BJ (cell line): ENCODE measurements at regions not wholly inside any gene's neighbourhood (a gene's known extent, or its start where the extent isn't known, plus 50 kb on each side); places are given as distances from the start of the nearest gene placed in this dataset.

ENCODE experiments used
- CTCF ChIA-PET: fragments of 350-600 bp; formaldehyde crosslinking; extraction: SDS; loops from one replicate; lab custom pipeline; 2021; ENCODE audit warnings: antibody characterized with exemption, inconsistent platforms; lab: Yijun Ruan, JAX
- POLR2A ChIA-PET: fragments of 300-600 bp; sonication (Branson Sonifier 250); formaldehyde crosslinking; extraction: SDS; loops from one replicate; lab custom pipeline; 2021; ENCODE audit warnings: antibody characterized with exemption; lab: Charles Lee
- DNase-seq: peaks from one replicate; pipeline ENCODE4 v3.0.0-alpha.2; 2011; ENCODE audit warnings: low read depth
- H3K27me3 ChIP-seq: 2 replicates; pipeline ENCODE4 v1.6.0; 2011; ENCODE audit warnings: low read length; ENCODE audit not compliant: control insufficient read depth, insufficient read depth
- H3K36me3 ChIP-seq: 2 replicates; pipeline ENCODE4 v1.5.1; 2011; ENCODE audit warnings: low read length; ENCODE audit not compliant: control insufficient read depth, insufficient read depth
- H3K4me3 ChIP-seq: 2 replicates; pipeline ENCODE4 v1.5.1; 2011; ENCODE audit warnings: low read depth, mild to moderate bottlenecking, control low read depth, low read length
- TF ChIP-seq, protein P1 (sequence below): IDR thresholded peaks from 2 replicates; pipeline ENCODE4 v1.5.1; 2011; ENCODE audit warnings: low read depth, mild to moderate bottlenecking, control low read depth, inconsistent platforms, low read length, moderate library complexity; ENCODE audit not compliant: insufficient read depth

GRCh38 chr3:134083626-134084241, 54.0 kb upstream of the SLCO2A1 start:
- H3K36me3 ChIP-seq = no peaks in the 10 kb centered on the region
- no peak for DNase-seq
- ChIA-PET CTCF (interaction anchor here (0.9 kb wide), 1 partner anchor 11 kb away, joined by 3 read pairs; no protein-coding TSS in a partner anchor), POLR2A (no interaction called here)
- no peak overlapping the region for H3K4me3 ChIP-seq
- H3K27me3 ChIP-seq = no peaks in the 10 kb centered on the region
- TF ChIP-seq, protein P1, sequence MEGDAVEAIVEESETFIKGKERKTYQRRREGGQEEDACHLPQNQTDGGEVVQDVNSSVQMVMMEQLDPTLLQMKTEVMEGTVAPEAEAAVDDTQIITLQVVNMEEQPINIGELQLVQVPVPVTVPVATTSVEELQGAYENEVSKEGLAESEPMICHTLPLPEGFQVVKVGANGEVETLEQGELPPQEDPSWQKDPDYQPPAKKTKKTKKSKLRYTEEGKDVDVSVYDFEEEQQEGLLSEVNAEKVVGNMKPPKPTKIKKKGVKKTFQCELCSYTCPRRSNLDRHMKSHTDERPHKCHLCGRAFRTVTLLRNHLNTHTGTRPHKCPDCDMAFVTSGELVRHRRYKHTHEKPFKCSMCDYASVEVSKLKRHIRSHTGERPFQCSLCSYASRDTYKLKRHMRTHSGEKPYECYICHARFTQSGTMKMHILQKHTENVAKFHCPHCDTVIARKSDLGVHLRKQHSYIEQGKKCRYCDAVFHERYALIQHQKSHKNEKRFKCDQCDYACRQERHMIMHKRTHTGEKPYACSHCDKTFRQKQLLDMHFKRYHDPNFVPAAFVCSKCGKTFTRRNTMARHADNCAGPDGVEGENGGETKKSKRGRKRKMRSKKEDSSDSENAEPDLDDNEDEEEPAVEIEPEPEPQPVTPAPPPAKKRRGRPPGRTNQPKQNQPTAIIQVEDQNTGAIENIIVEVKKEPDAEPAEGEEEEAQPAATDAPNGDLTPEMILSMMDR = no peak

DNA sequence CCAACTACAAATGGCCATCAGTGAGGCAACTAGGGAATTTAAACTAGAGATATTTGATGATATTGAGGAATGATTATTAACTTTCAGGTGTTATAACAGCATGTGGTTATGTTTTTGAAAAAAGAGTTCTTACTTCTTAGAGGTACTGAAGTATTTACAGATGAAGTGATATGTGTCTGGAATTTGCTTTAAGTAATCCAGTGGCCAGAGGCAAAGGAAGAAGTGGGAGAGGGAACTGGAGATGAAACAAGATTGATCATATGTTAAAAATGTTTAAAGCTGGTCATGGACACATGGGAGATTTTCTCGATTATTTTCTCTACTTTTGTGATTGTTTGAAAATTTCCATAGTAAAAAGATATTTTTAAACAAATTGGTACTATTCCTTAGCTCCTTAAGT, 53.3 kb upstream of the SLCO2A1 start:
- DNase-seq = no peak
- TF ChIP-seq, protein P1 = no peak
- ChIA-PET CTCF (interaction anchor here (0.7 to 1.7 kb wide), 3 partner anchors 12 to 225 kb away, joined by 3 to 4 read pairs (median 4); no protein-coding TSS in a partner anchor), POLR2A (no interaction called here)
- Histone ChIP-seq H3K27me3 (no peaks in the 10 kb centered on the region), H3K4me3 (no peak overlapping the region), H3K36me3 (no peaks in the 10 kb centered on the region)

- no peak overlapping the region for H3K4me3 ChIP-seq
- no peak for DNase-seq
- ChIA-PET POLR2A (no interaction called here), CTCF (interaction anchor here (0.7 to 1.7 kb wide), 2 partner anchors 18 to 225 kb away, joined by 4 read pairs; no protein-coding TSS in a partner anchor)
- H3K27me3 ChIP-seq = no peaks in the 10 kb centered on the region
- TF ChIP-seq, protein P1 = no peak
- H3K36me3 ChIP-seq = no peaks in the 10 kb centered on the region
Measured at GRCh38 chr3:134082582-134082981, 52.9 kb upstream of the SLCO2A1 start.

DNA sequence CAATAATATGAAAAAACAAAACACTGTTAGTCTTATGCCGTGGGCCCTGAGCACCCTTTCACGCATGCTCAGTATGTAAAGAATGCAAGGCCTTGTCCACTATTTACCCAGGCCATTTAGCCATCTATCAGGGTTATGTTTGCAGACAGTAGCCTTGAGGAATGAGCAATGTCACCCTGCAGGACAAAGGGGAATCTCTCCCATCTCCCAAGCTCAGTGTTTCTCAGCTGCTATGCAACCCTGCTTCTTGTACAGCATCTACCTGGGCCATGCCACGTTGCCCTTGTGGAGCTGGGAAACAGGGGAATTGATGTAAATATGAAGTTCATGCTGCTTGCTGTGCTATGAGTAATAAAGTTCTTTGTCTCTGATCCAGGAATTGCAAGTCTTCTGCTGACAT, 51.5 kb upstream of the SLCO2A1 start:
- CTCF ChIA-PET = no interaction called here
- POLR2A ChIA-PET = no interaction called here

GRCh38 chr3:134080761-134081160, 51.0 kb upstream of the SLCO2A1 start:
- CTCF ChIA-PET = interaction anchor here (1.0 kb wide), 1 partner anchor 12 kb away, joined by 3 read pairs; no protein-coding TSS in a partner anchor
- POLR2A ChIA-PET = no interaction called here
- TF ChIP-seq, protein P1 = no peak
- DNase-seq = no peak
- Histone ChIP-seq H3K27me3 (no peaks in the 10 kb centered on the region), H3K4me3 (no peak overlapping the region), H3K36me3 (no peaks in the 10 kb centered on the region)

More for the DNA sequence above, 51.5 kb upstream of the SLCO2A1 start:
- no peaks in the 10 kb centered on the region for H3K36me3 ChIP-seq
- H3K4me3 ChIP-seq = no peak overlapping the region
- H3K27me3 ChIP-seq = no peaks in the 10 kb centered on the region
- TF ChIP-seq, protein P1 = no peak
- no peak for DNase-seq
